GM12878 (cell line): ENCODE measurements at regions not wholly inside any gene's neighbourhood (a gene's known extent, or its start where the extent isn't known, plus 50 kb on each side); places are given as distances from the start of the nearest gene placed in this dataset.

Experiments
- ATAC-seq: fragments of 200-7000 bp; cut with Tn5 transposase; 3 replicates; pipeline ENCODE4 v1.9.1; 2020; ENCODE audit warnings: mild to moderate bottlenecking, moderate library complexity
- BruUV-seq: library from RNA; stranded (reverse); fragments of 400-500 nt; replicated peaks from 2 replicates; lab custom pipeline; 2021; lab: Mats Ljungman, UMichigan
- CTCF ChIA-PET: fragments of 300-600 bp; sonication (Branson Sonifier 250); formaldehyde crosslinking; extraction: SDS; loops from one replicate; lab custom pipeline; 2021; ENCODE audit warnings: inconsistent platforms; lab: Yijun Ruan, JAX
- POLR2A ChIA-PET: fragments of 350-600 bp; formaldehyde crosslinking; extraction: SDS; loops from one replicate; lab custom pipeline; 2021; ENCODE audit warnings: inconsistent platforms; lab: Charles Lee
- RAD21 ChIA-PET: fragments of 300-600 bp; sonication (Branson Sonifier 250); formaldehyde crosslinking; loops from one replicate; lab custom pipeline; 2023; ENCODE audit warnings: antibody characterized with exemption; ENCODE audit not compliant: unreplicated experiment; lab: Charles Lee
- SMC1A ChIA-PET: fragments of 300-600 bp; sonication (Branson Sonifier 250); formaldehyde crosslinking; loops from one replicate; lab custom pipeline; 2023; ENCODE audit not compliant: unreplicated experiment, uncharacterized antibody; lab: Charles Lee
- DNase-seq: peaks from one replicate; pipeline ENCODE4 v3.0.0-alpha.2; 2011; ENCODE audit warnings: low read depth, low spot score
- FAIRE-seq: peaks from 3 replicates; lab custom pipeline; 2011; peaks lifted over from hg19 to GRCh38; lab: Jason Lieb, UNC
- H2AFZ ChIP-seq: 2 replicates; pipeline ENCODE4 v1.6.0; 2011; ENCODE audit warnings: low read depth, low read length, control low read depth; ENCODE audit not compliant: control insufficient read depth
- H3K27ac ChIP-seq: 2 replicates; pipeline ENCODE4 v1.5.1; 2011; ENCODE audit warnings: control low read depth; ENCODE audit not compliant: control insufficient read depth, insufficient read depth
- H3K27me3 ChIP-seq, 2 experiments: replicated peaks in 1 of 2; 2 replicates each; pipeline versions ENCODE4 v1.6.0 to v1.6.1; 2011; ENCODE audit warnings: low read length in 1 of 2; ENCODE audit not compliant: control insufficient read depth in 2 of 2, insufficient read depth in 2 of 2
- H3K36me3 ChIP-seq, 2 experiments: 2 replicates each; pipeline ENCODE4 v1.5.1; 2011; ENCODE audit warnings: low read length in 1 of 2; ENCODE audit not compliant: control insufficient read depth in 2 of 2, insufficient read depth in 2 of 2
- H3K4me1 ChIP-seq: 2 replicates; pipeline ENCODE4 v1.6.1; 2011; ENCODE audit warnings: mild to moderate bottlenecking, low read length, moderate library complexity, mixed read lengths; ENCODE audit not compliant: control insufficient read depth, insufficient read depth
- H3K4me2 ChIP-seq: 2 replicates; pipeline ENCODE4 v1.6.0; 2011; ENCODE audit warnings: control low read depth; ENCODE audit not compliant: control insufficient read depth, insufficient read depth
- H3K4me3 ChIP-seq: fragments of 200-600 bp; sonication (generic); 2 replicates; pipeline ENCODE4 v1.5.1; 2016
- H3K79me2 ChIP-seq: 2 replicates; pipeline ENCODE4 v1.6.0; 2011; ENCODE audit warnings: low read length; ENCODE audit not compliant: control insufficient read depth, insufficient read depth
- H3K9ac ChIP-seq: 2 replicates; pipeline ENCODE4 v1.8.0; 2011; ENCODE audit warnings: low read length, control low read depth, mixed read lengths; ENCODE audit not compliant: control insufficient read depth, insufficient read depth
- H3K9me3 ChIP-seq: replicated peaks from 3 replicates; pipeline ENCODE4 v1.5.1; 2011; ENCODE audit warnings: mild to moderate bottlenecking, low read length; ENCODE audit not compliant: control insufficient read depth, insufficient read depth
- H4K20me1 ChIP-seq: 2 replicates; pipeline ENCODE4 v1.6.0; 2011; ENCODE audit not compliant: control insufficient read depth, insufficient read depth
- CHD1 ChIP-seq: IDR thresholded peaks from 2 replicates; pipeline ENCODE4 v1.6.1; 2012; ENCODE audit warnings: low read depth, low read length, improper control_type of control experiment
- CREB1 ChIP-seq: IDR thresholded peaks from 2 replicates; pipeline ENCODE4 v1.6.1; 2012; ENCODE audit warnings: low read depth, mild to moderate bottlenecking, inconsistent platforms
- EED ChIP-seq: sonication (generic); IDR thresholded peaks from 2 replicates; pipeline ENCODE4 v1.6.1; 2016; ENCODE audit warnings: antibody characterized with exemption, low read depth
- EGR1 ChIP-seq, 2 experiments: IDR thresholded peaks; 1 replicate in 1 of 2; 2 replicates in 1 of 2; pipeline ENCODE4 v1.6.1; 2011 to 2012; ENCODE audit warnings: low read depth in 2 of 2, low read length in 2 of 2, borderline replicate concordance in 1 of 2, mild to moderate bottlenecking in 1 of 2, moderate library complexity in 1 of 2
- EZH2 ChIP-seq: IDR thresholded peaks from 2 replicates; pipeline ENCODE4 v1.6.1; 2012; ENCODE audit warnings: low read depth, mild to moderate bottlenecking, control low read depth, inconsistent platforms, low read length, borderline replicate concordance; ENCODE audit not compliant: control insufficient read depth
- JUND ChIP-seq: IDR thresholded peaks from 2 replicates; pipeline ENCODE4 v1.6.1; 2012; ENCODE audit warnings: low read depth, mild to moderate bottlenecking, low read length, improper control_type of control experiment, moderate library complexity
- KLF5 ChIP-seq: fragments of 450-650 bp; IDR thresholded peaks from 2 replicates; pipeline ENCODE4 v1.6.1; 2014; ENCODE audit warnings: mild to moderate bottlenecking; ENCODE audit not compliant: partially characterized antibody
- LARP7 ChIP-seq: fragments of 450-650 bp; IDR thresholded peaks from 2 replicates; pipeline ENCODE4 v1.6.1; 2017; ENCODE audit warnings: mild to moderate bottlenecking
- RAD21 ChIP-seq: IDR thresholded peaks from 2 replicates; pipeline ENCODE4 v1.6.1; 2011; ENCODE audit warnings: mild to moderate bottlenecking, low read depth, low read length, moderate library complexity; ENCODE audit not compliant: insufficient read depth
- STAT1 ChIP-seq: fragments of 450-650 bp; conservative IDR thresholded peaks from 2 replicates; pipeline ENCODE4 v1.6.1; 2014; ENCODE audit warnings: antibody characterized with exemption, mild to moderate bottlenecking
- TAF1 ChIP-seq: IDR thresholded peaks from 2 replicates; pipeline ENCODE4 v1.6.1; 2011; ENCODE audit warnings: mild to moderate bottlenecking, low read depth, low read length, borderline replicate concordance
- WGBS: methylation state at CpG from one replicate; pipeline ENCODE4 v1.1.6; 2016; ENCODE audit warnings: low lambda C conversion rate; ENCODE audit not compliant: insufficient replicate concordance, insufficient coverage; ENCODE audit errors: missing lambda C conversion rate; 5-methylcytosine and 5-hydroxymethylcytosine counted together
- in situ Hi-C: fragments of 300-500 bp; cut with MboI; formaldehyde crosslinking; loops from 9 replicates; pipeline ENCODE4 v1.14.3; 2018; ENCODE audit warnings: mixed read lengths
- intact Hi-C: fragments of 100-400 bp; cut with micrococcal nuclease; formaldehyde crosslinking; loops from one replicate; pipeline ENCODE4 v1.14.2; 2022; ENCODE audit not compliant: unreplicated experiment
- TF ChIP-seq, protein P1 (sequence below): fragments of 450-650 bp; IDR thresholded peaks from 2 replicates; pipeline ENCODE4 v1.6.1; 2017; ENCODE audit warnings: antibody characterized with exemption, mild to moderate bottlenecking, moderate library complexity
- TF ChIP-seq, protein P2 (sequence below): IDR thresholded peaks from 2 replicates; pipeline ENCODE4 v1.6.1; 2011; ENCODE audit warnings: borderline replicate concordance, low read depth, mild to moderate bottlenecking, moderate library complexity, mixed read lengths, low read length; ENCODE audit not compliant: insufficient read depth; ENCODE audit errors: extremely low read length

DNA sequence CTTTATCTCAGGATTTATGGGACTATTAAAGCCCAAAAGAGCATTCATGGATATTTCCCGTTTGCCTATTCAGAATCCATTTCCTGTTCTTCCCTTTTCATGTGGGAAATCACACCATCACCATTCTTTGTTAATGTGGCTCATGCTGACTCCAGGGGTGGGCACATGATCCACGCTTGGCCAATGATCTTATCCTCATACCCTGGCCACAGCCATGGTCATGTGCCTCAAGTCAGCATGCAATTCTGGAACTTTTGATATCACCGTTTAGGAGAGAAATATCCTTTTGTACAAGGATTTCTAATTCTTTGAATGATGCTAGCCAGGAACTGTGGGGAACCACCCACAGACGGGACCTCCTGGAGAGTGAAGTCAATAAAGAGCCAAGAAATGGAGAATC is 272.2 kb downstream of the PRELID2 start:
- ChIA-PET SMC1A (no interaction called here), CTCF (no interaction called here), RAD21 (no interaction called here), POLR2A (no interaction called here)
- Histone ChIP-seq H2AFZ (no peak overlapping the region), H3K79me2 (no peaks in the 10 kb centered on the region), H3K9me3 (no peaks in the 10 kb centered on the region), H3K4me3 (no peak overlapping the region), H3K27ac (no peak overlapping the region), H3K4me1 (no peaks in the 10 kb centered on the region), H3K9ac (no peak overlapping the region), H4K20me1 (no peaks in the 10 kb centered on the region), H3K4me2 (no peak overlapping the region), H3K27me3 (no peaks in the 10 kb centered on the region), H3K36me3 (no peaks in the 10 kb centered on the region)
- DNase-seq (no peak), FAIRE-seq (no peak), ATAC-seq (no peak)
- intact Hi-C loops (no loop called here), in situ Hi-C loops (no loop called here)
- 8% methylated on average over 4 of the region's 4 CpGs for WGBS
- no TSS peak for BruUV-seq
- TF ChIP-seq EED (no peak), KLF5 (no peak), JUND (no peak), EZH2 (no peak)

DNA sequence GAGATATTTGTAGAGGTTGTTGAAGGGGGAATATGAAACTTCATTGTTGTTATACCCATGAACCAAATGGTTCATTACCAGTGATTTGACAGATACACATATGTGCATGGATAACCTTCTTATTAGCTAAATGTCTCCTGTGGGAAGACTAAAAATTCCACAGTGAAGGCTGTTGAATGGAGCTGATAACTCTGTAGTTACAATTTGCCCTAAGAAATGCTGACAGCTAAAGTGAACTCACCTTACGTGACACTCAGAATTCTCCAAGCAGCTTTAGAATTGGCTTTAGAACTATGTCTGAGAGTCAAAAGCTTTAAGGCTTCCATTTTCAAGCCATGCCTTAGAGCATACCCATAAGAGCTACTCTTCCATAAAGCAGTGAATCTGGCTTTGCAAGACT is 276.9 kb downstream of the PRELID2 start:
- H3K4me1 ChIP-seq = no peaks in the 10 kb centered on the region
- CTCF ChIA-PET = no interaction called here
- WGBS = 20% methylated on average over 1 of the region's 1 CpG
- no peak overlapping the region for H2AFZ ChIP-seq
- H3K4me2 ChIP-seq = no peak overlapping the region
- no peaks in the 10 kb centered on the region for H3K36me3 ChIP-seq
- DNase-seq = no peak
- ATAC-seq = no peak
- no peak for FAIRE-seq
- no peak overlapping the region for H3K9ac ChIP-seq
- in situ Hi-C loops = no loop called here
- no peak overlapping the region for H3K4me3 ChIP-seq
- H4K20me1 ChIP-seq = no peaks in the 10 kb centered on the region
- intact Hi-C loops = no loop called here
- H3K79me2 ChIP-seq = no peaks in the 10 kb centered on the region
- no peaks in the 10 kb centered on the region for H3K9me3 ChIP-seq
- SMC1A ChIA-PET = no interaction called here
- BruUV-seq = no TSS peak
- no peak overlapping the region for H3K27ac ChIP-seq
- RAD21 ChIA-PET = no interaction called here
- TF ChIP-seq RAD21 (no peak), CHD1 (no peak), EED (no peak), TAF1 (no peak), EGR1 (IDR thresholded peaks at IDR 0.05; ENCODE audit: borderline replicate concordance in 1 of 2, low read depth in 2 of 2, low read length in 2 of 2) (no peak), LARP7 (no peak), CREB1 (no peak), STAT1 (no peak)
- TF ChIP-seq, protein P1, sequence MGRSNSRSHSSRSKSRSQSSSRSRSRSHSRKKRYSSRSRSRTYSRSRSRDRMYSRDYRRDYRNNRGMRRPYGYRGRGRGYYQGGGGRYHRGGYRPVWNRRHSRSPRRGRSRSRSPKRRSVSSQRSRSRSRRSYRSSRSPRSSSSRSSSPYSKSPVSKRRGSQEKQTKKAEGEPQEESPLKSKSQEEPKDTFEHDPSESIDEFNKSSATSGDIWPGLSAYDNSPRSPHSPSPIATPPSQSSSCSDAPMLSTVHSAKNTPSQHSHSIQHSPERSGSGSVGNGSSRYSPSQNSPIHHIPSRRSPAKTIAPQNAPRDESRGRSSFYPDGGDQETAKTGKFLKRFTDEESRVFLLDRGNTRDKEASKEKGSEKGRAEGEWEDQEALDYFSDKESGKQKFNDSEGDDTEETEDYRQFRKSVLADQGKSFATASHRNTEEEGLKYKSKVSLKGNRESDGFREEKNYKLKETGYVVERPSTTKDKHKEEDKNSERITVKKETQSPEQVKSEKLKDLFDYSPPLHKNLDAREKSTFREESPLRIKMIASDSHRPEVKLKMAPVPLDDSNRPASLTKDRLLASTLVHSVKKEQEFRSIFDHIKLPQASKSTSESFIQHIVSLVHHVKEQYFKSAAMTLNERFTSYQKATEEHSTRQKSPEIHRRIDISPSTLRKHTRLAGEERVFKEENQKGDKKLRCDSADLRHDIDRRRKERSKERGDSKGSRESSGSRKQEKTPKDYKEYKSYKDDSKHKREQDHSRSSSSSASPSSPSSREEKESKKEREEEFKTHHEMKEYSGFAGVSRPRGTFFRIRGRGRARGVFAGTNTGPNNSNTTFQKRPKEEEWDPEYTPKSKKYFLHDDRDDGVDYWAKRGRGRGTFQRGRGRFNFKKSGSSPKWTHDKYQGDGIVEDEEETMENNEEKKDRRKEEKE = no peak
- TF ChIP-seq, protein P2, sequence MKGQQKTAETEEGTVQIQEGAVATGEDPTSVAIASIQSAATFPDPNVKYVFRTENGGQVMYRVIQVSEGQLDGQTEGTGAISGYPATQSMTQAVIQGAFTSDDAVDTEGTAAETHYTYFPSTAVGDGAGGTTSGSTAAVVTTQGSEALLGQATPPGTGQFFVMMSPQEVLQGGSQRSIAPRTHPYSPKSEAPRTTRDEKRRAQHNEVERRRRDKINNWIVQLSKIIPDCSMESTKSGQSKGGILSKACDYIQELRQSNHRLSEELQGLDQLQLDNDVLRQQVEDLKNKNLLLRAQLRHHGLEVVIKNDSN = no peak
- H3K27me3 ChIP-seq = no peaks in the 10 kb centered on the region
- POLR2A ChIA-PET = no interaction called here
